ENCODE measurements at regions not wholly inside any gene's neighbourhood (a gene's known extent, or its start where the extent isn't known, plus 50 kb on each side); places are given as distances from the start of the nearest gene placed in this dataset.

- no peak for DNase-seq (ENCODE audit: low spot score)
Observed at GRCh38 chr18:11268153-11268552, 118.8 kb upstream of the PIEZO2 start.

GRCh38 chr18:11266781-11267480, 117.6 kb upstream of the PIEZO2 start:
- no peak for DNase-seq (ENCODE audit: low spot score)

- DNase-seq (ENCODE audit: low spot score): no peak
Observed at GRCh38 chr18:11261486-11261885, 112.1 kb upstream of the PIEZO2 start.

GRCh38 chr18:11260961-11261461, 111.6 kb upstream of the PIEZO2 start:
- no peak for DNase-seq (ENCODE audit: low spot score)

- no peak for DNase-seq (ENCODE audit: low spot score)
Observed at GRCh38 chr18:11259469-11260150, 110.2 kb upstream of the PIEZO2 start.

GRCh38 chr18:11258039-11258610, 108.8 kb upstream of the PIEZO2 start:
- DNase-seq (ENCODE audit: low spot score): no peak

- no peak for DNase-seq (ENCODE audit: low spot score)
Observed at GRCh38 chr18:11256251-11256650, 106.9 kb upstream of the PIEZO2 start.

GRCh38 chr18:11251891-11252270, 102.5 kb upstream of the PIEZO2 start:
- no peak for DNase-seq (ENCODE audit: low spot score)

GRCh38 chr18:11251229-11251890, 102.0 kb upstream of the PIEZO2 start:
- DNase-seq (ENCODE audit: low spot score): no peak

GRCh38 chr18:11249391-11249790, 100.0 kb upstream of the PIEZO2 start:
- DNase-seq (ENCODE audit: low spot score): no peak

- DNase-seq (ENCODE audit: low spot score): no peak
Observed at GRCh38 chr18:11247381-11247970, 98.1 kb upstream of the PIEZO2 start.

GRCh38 chr18:11246495-11247300, 97.3 kb upstream of the PIEZO2 start:
- no peak for DNase-seq (ENCODE audit: low spot score)

- DNase-seq (ENCODE audit: low spot score): no peak
Observed at GRCh38 chr18:11245879-11246278, 96.5 kb upstream of the PIEZO2 start.

GRCh38 chr18:11237484-11237883, 88.1 kb upstream of the PIEZO2 start:
- DNase-seq (ENCODE audit: low spot score): no peak

- DNase-seq (ENCODE audit: low spot score): no peak
Observed at GRCh38 chr18:11237066-11237465, 87.7 kb upstream of the PIEZO2 start.

- DNase-seq (ENCODE audit: low spot score): no peak
Observed at GRCh38 chr18:11224153-11224552, 74.8 kb upstream of the PIEZO2 start.

- no peak for DNase-seq (ENCODE audit: low spot score)
Observed at GRCh38 chr18:11219571-11219970, 70.2 kb upstream of the PIEZO2 start.

GRCh38 chr18:11215216-11215615, 65.8 kb upstream of the PIEZO2 start:
- no peak for DNase-seq (ENCODE audit: low spot score)

- no peak for DNase-seq (ENCODE audit: low spot score)
Observed at GRCh38 chr18:11204020-11204419, 54.7 kb upstream of the PIEZO2 start.

- no peak for DNase-seq (ENCODE audit: low spot score)
Observed at GRCh38 chr18:11199477-11199876, 50.1 kb upstream of the PIEZO2 start.

All from hematopoietic multipotent progenitor cell treated with erythropoietin and hydrocortisone succinate and interleukin-3 and kit ligand, for 15 days (in vitro differentiated cells).